Fibroblast of the aortic adventitia (primary cell): ENCODE measurements at regions not wholly inside any gene's neighbourhood (a gene's known extent, or its start where the extent isn't known, plus 50 kb on each side); places are given as distances from the start of the nearest gene placed in this dataset.
"Not testable (repeated sequence)": the region's sequence is repeated elsewhere in the genome, so short reads cannot be mapped to it uniquely, and the experiment has no call there.

Experiments used
- DNase-seq: peaks from one replicate; pipeline ENCODE4 v3.0.0-alpha.2; 2010; ENCODE audit warnings: low read depth
- H3K4me3 ChIP-seq: 2 replicates; pipeline ENCODE4 v1.5.1; 2011; ENCODE audit warnings: low read depth, mild to moderate bottlenecking, control low read depth, low read length, moderate library complexity
- CTCF ChIP-seq: IDR thresholded peaks from 2 replicates; pipeline ENCODE4 v1.5.1; 2011; ENCODE audit warnings: mild to moderate bottlenecking, low read length, control low read depth, inconsistent platforms; ENCODE audit not compliant: insufficient read depth

GRCh38 chr5:101018299-101018698 is 115.2 kb upstream of the ST8SIA4 start:
- no peak for TF ChIP-seq CTCF
- H3K4me3 ChIP-seq: no peak overlapping the region
- no peak for DNase-seq

- H3K4me3 ChIP-seq: no peak overlapping the region
- no peak for TF ChIP-seq CTCF
- no peak for DNase-seq
Observed at GRCh38 chr5:101012880-101013279, 109.8 kb upstream of the ST8SIA4 start.

DNA sequence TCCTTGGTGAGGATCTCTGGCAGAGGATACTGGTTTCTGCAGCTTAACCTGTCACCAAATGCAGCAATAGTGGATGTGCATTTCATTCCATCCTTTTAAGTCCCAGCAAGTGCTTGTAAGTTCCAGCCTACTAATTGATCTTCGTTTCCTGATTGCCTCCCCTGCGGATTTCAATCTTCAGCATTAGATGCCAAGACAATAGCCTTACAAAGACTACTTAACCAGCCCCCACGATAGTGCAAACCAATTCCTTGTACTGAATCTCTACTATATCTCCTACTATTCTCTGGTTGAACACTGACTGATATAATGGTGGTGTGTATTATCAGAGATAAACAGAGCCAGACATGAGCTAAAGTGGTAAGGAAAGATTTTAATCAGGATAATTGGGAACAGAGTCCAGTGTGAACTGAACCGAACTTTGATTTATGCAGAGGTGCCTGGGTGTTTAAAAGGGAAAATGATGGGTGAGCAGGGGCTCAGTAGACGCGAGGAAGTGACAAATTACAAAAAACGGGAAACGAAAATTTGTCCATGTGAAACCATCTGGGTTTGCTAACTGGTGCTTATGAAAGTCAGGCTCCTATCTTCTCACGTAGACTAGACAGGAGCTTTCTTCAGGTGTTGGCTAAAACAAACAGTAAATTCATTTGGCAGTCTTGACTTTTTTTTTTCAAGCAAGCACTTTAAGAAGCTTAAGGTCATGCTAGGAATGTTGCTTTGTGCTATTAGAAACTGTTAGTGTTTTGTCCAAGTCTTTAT is 106.9 kb upstream of the ST8SIA4 start:
- no peak for TF ChIP-seq CTCF
- DNase-seq: no peak
- H3K4me3 ChIP-seq: no peak overlapping the region

DNA sequence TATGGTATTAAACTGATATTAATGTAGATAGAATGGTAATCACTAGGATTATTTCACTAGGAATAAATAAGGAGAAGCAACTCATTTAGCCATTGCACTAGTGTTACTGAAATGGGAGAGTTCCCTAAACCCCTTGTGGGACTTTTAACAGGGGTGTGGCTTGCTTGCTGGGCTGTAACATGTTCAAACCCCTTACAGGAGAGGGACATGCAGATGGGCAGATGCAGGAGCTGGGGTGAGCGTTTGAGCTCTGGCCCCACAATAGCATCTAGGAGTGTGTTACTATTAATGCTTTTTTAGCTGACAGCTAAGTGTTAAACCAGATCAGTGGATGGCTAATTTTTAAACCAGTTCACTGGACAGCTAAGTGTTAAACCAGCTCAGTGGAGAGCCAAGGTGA is 89.3 kb upstream of the ST8SIA4 start:
- H3K4me3 ChIP-seq: no peak overlapping the region
- TF ChIP-seq CTCF: no peak
- DNase-seq: no peak

GRCh38 chr5:100983601-100984000 is 80.5 kb upstream of the ST8SIA4 start:
- DNase-seq: not testable (repeated sequence)

GRCh38 chr5:100974082-100974481 is 71.0 kb upstream of the ST8SIA4 start:
- no peak for TF ChIP-seq CTCF
- no peak for DNase-seq
- H3K4me3 ChIP-seq: no peak overlapping the region

More at GRCh38 chr5:100983601-100984000, 80.5 kb upstream of the ST8SIA4 start:
- H3K4me3 ChIP-seq: not testable (repeated sequence)

DNA sequence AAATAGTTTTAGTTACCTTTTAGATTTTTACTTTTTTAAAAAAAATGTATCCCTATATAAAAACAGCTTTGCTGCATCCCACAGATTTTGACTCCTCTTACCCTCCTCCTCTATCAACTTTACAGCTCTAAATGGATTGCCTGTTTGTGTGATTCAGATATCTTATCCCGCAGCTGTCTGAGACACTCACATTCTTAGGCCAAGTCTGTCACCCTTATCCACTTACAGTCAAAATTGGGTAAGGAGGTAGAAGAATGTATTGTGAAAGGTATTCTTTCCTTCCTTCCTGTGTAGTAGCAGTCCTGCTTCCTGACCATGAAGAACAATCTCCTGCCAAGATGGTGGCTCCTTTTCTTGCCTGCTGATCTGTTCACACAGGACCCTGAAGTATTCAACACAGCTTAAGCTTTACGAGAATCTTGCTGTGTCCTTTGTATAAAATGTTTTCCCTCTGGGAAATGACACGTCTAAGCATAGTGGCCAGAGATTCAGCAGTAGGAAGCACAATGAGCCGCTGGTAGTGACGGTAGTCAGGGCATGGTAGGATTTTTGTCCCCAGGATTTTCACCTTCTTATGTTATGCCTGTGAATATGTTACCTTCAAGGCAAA is 67.7 kb upstream of the ST8SIA4 start:
- no peak overlapping the region for H3K4me3 ChIP-seq
- no peak for DNase-seq
- TF ChIP-seq CTCF: no peak
